ENCODE measurements at regions not wholly inside any gene's neighbourhood (a gene's known extent, or its start where the extent isn't known, plus 50 kb on each side); places are given as distances from the start of the nearest gene placed in this dataset.
A peak's percentile ranks its signal among the peaks of the same experiment; 100 is the strongest.

- no peak for TF ChIP-seq CTCF (IDR thresholded peaks at IDR 0.05 in 2 of 3, conservative IDR thresholded peaks at IDR 0.05 in 1 of 3; ENCODE audit: borderline replicate concordance in 1 of 3, insufficient read depth in 1 of 3, low read depth in 2 of 3, low read length in 2 of 3)
- no peak for TF ChIP-seq CEBPB (IDR thresholded peaks at IDR 0.05; ENCODE audit: low read depth)
- TF ChIP-seq SP1 (IDR thresholded peaks at IDR 0.05; ENCODE audit: low read depth): no peak
- 0 out of 2 replicates have a peak, but pooled peaks have one; percentile 6 for TF ChIP-seq MAX (IDR thresholded peaks at IDR 0.05)
- TF ChIP-seq POLR2A (IDR thresholded peaks at IDR 0.05; ENCODE audit: borderline replicate concordance, extremely low read depth, insufficient read depth, insufficient read length): no peak
- TF ChIP-seq EZH2 (IDR thresholded peaks at IDR 0.05): no peak
- TF ChIP-seq POLR2AphosphoS5 (IDR thresholded peaks at IDR 0.05; ENCODE audit: low read depth, low read length): no peak
- TF ChIP-seq TCF7L2 (IDR thresholded peaks at IDR 0.05; ENCODE audit: borderline replicate concordance, extremely low read depth, insufficient read depth, insufficient read length): no peak
- TF ChIP-seq ZBTB33 (IDR thresholded peaks at IDR 0.05; ENCODE audit: extremely low read depth, insufficient replicate concordance, low read length): no peak
- TF ChIP-seq FOSL1 (IDR thresholded peaks at IDR 0.05; ENCODE audit: low read depth): no peak
- TF ChIP-seq ZFX (IDR thresholded peaks at IDR 0.05): no peak
- TF ChIP-seq EZH2phosphoT487 (IDR thresholded peaks at IDR 0.05; ENCODE audit: borderline replicate concordance): no peak
- no peak for TF ChIP-seq REST (IDR thresholded peaks at IDR 0.05; ENCODE audit: low read depth)
These were observed 107.4 kb downstream of the P2RY1 start for GRCh38 chr3:152942366-152942765.
